Right ventricle myocardium superior (tissue), 1 donor: ENCODE measurements at regions not wholly inside any gene's neighbourhood (a gene's known extent, or its start where the extent isn't known, plus 50 kb on each side); places are given as distances from the start of the nearest gene placed in this dataset.
"Not testable (repeated sequence)": the region's sequence is repeated elsewhere in the genome, so short reads cannot be mapped to it uniquely, and the experiment has no call there.

ENCODE experiments used
- ATAC-seq: fragments of 200-7000 bp; cut with Tn5 transposase; one replicate; pipeline ENCODE4 v1.9.1; 2020; ENCODE audit warnings: mild to moderate bottlenecking; ENCODE audit not compliant: poor library complexity
- DNase-seq: peaks from one replicate; pipeline ENCODE4 v3.0.0-alpha.2; 2020
- intact Hi-C: fragments of 100-400 bp; cut with DNase I; formaldehyde crosslinking; loops from one replicate; pipeline ENCODE4 v1.11.2; 2022
- donor health status: DM: no; HTN: yes; CAD: no; lungs with severe emphysema.

DNA sequence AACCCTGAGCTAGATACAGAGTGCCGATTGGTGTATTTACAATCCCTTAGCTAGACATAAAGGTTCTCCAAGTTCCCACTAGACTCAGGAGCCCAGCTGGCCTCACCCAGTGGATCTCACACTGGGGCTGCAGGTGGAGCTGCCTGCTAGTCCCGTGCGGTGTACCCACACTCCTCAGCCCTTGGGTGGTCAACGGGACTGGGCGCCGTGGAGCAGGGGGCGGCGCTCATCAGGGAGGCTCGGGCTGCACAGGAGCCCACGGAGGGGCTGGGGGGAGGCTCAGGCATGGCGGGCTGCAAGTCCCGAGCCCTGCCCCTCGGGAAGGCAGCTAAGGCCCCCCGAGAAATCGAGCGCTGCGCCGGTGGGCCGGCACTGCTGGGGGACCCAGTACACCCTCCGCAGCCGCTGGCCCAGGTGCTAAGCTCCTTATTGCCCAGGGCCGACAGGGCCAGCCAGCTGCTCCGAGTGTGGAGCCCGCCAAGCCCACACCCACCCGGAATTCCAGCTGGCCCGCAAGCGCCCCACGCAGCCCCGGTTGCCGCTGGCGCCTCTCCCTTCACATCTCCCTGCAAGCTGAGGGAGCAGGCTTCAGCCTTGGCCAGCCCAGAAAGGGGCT is 1717.4 kb downstream of the SLITRK1 start:
- intact Hi-C loops, DNase-seq, ATAC-seq: not testable (repeated sequence)

- intact Hi-C loops, result no loop called here
- ATAC-seq, result no peak
- DNase-seq, result no peak
Measured at GRCh38 chr13:82147526-82147925, 1734.7 kb downstream of the SLITRK1 start.

GRCh38 chr13:82136880-82137279 is 1745.4 kb downstream of the SLITRK1 start:
- ATAC-seq, result no peak
- intact Hi-C loops, result no loop called here
- DNase-seq, result no peak

- ATAC-seq, result no peak
- intact Hi-C loops, result no loop called here
- no peak for DNase-seq
Measured at GRCh38 chr13:82129281-82129680, 1753.0 kb downstream of the SLITRK1 start.

DNA sequence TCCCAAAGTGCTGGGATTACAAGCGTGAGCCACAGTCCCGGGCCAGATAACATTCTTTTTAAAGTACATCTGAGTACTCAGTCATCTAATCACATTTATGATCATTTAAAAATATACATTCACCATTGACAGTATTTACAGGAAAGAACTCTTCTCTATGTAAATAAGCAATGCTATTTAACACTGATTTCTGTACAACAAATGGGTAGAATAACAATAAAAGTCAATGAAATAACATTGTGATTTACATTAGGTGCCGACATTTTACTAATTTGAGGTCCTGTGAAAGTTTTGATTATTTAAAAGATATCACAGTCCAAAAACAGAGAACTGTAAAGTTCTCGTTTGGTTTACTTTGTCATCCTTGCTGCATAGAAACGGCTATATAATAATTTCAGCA is 1763.7 kb downstream of the SLITRK1 start:
- ATAC-seq (no peak), DNase-seq (no peak)
- intact Hi-C loops, result no loop called here

- no peak for ATAC-seq
- intact Hi-C loops, result no loop called here
- no peak for DNase-seq
Measured at GRCh38 chr13:82116422-82116989, 1765.8 kb downstream of the SLITRK1 start.

DNA sequence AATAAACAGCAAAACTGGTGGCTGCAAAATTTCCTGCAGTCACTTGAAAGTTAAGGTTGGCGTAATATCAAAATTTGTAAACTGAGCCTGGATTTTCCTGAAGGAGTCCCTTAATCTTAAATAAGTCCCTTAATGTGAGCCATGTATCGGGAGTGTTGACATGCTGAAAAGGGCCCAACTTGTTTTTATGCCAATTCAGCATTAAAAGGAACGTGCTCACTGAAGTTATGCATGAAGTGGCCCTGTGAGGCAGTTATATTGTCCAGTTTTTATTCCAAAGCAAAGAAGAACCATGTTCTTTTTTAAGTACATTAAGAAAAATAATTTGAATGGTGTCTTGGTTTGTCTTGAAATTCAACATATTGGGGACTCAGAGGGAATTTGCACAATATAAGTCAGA is 1766.9 kb downstream of the SLITRK1 start:
- DNase-seq, result no peak
- intact Hi-C loops, result no loop called here
- no peak for ATAC-seq

DNA sequence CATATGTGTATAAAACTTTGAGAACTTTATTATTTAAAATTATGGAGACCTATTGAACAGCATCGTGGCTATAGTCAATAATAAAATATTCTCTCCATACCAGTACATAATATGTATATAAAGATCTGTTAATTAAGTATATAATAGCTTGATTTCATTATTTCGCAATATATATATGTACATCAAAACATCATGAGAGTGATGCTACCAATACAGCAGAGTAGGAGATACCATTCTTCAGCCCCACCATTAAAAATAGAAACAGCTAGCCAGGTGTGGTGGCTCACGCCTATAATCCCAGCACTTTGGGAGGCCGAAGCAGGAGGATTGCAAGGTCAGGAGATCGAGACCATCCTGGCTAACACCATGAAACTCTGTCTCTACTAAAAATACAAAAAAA is 1755.3 kb upstream of the SPRY2 start:
- DNase-seq (no peak), ATAC-seq (no peak)
- intact Hi-C loops, result no loop called here

DNA sequence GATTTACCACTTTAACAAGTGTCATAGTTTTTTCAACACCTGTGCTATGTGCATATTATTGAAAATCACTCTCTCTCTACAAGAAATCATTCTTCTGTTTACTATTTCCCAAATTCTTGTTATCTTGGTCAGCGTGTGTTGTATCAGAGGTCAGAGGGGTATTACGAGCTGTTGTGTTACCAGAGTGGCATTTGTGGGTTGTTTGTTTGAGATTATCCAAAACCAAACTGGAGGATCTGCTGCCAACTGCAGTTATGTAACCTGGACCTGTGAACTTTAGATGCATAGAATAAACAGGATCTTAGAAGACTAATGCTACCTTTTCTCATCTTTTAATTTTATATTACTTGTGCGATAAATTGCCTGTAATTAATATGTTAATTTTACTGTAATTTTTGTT is 1751.4 kb upstream of the SPRY2 start:
- DNase-seq (no peak), ATAC-seq (no peak)

DNA sequence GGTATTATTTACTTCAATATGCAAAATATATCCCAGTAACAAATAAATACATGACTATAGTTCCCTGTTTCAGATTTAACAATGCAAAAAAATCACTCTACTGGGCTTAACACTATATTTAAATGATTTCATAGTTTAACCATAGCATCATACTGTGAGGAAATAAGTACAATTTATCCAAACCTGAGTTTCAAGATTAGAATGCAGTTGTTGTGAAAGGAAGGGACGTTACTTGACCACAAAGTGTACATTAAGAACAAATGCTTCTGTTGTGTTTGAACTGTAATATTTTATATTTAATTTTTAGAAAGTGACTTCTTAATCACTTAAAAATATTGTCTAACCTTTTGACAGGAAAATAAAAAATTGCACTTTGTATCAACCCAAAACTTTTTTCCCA is 1747.9 kb upstream of the SPRY2 start:
- DNase-seq, result no peak
- no peak for ATAC-seq
- intact Hi-C loops, result no loop called here

More for the DNA sequence above, 1751.4 kb upstream of the SPRY2 start:
- intact Hi-C loops, result no loop called here

DNA sequence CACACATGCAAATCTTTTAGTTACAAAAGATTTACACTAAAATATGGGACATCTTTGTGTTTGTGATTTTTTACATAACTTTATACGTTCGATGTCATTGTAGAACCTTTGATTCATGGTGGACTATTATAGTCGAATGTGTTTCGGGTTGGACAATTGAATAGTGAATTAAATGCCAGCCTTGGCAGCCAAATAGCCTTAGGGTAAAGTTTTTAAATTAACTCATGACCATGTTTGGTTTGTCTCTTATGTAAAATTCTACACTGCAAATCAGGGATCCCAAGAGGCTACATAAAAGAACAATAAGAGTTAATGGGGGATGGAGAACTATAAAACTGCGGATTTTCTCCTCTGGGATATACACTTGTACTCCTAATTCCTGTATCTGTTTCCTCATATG is 1735.6 kb upstream of the SPRY2 start:
- ATAC-seq (no peak), DNase-seq (no peak)
- intact Hi-C loops, result no loop called here

DNA sequence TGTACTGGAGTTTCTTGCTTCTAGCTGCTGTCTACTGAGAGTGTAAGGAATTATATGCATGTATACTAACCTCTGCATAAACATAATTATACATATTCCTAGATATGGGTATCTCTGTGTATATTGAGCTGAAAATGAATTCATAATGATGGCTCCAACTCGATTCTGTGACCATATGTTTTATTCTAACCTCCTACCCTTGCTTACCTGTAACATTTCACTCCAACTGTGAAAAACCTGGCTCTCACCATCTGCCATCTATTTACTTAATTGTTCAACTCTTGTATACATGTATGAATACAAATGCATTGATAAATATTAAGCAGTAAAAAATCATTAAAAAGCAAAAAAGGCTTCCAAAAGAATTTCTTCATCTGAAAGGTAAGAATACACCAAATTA is 1729.5 kb upstream of the SPRY2 start:
- intact Hi-C loops, result no loop called here
- no peak for DNase-seq

GRCh38 chr13:82062772-82063171 is 1721.8 kb upstream of the SPRY2 start:
- ATAC-seq (no peak), DNase-seq (no peak)
- intact Hi-C loops, result no loop called here

More for the DNA sequence above, 1729.5 kb upstream of the SPRY2 start:
- no peak for ATAC-seq

DNA sequence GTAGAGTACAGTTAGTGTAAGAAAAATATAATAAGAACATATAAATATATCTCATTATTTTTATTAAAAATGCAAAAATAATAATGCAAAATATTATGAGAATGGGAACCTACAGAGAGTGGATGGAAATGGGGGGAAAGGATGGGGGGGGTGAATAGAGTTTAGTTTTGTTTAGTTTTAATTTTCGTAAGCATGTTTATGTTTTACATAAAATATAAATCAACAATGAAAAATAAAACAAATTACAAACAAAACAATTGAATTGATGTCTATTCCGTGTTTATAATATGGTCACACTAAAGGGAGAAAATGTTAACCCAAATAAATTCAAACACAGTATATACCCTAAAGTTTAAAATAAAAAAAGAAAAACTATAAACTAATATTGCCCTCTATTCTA is 1717.4 kb upstream of the SPRY2 start:
- intact Hi-C loops, result no loop called here
- ATAC-seq, result no peak

GRCh38 chr13:82045316-82045715 is 1704.4 kb upstream of the SPRY2 start:
- intact Hi-C loops, DNase-seq, ATAC-seq: not testable (repeated sequence)

More for the DNA sequence above, 1717.4 kb upstream of the SPRY2 start:
- DNase-seq, result no peak

DNA sequence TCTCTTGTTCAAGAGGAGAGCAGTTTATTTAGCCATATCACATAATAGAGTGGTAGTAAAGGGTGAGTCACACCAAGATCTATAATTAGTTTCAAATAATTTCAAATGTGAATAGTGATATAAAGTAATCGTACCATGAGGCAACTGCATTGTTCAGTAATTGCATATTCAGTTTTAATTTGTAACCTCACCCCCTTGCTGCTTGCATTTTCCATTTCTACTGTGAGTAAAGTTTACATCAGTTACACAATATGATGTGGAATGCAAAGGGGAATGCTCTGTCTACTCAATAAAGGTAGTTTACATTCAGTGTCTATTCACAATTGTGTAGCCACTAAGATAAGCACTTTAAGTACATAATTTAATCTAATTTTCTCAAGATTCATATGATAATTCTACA is 1695.7 kb upstream of the SPRY2 start:
- intact Hi-C loops, result no loop called here
- ATAC-seq (no peak), DNase-seq (no peak)

- intact Hi-C loops, result no loop called here
- ATAC-seq, result no peak
- no peak for DNase-seq
Measured at GRCh38 chr13:82011355-82011754, 1670.4 kb upstream of the SPRY2 start.

GRCh38 chr13:82010780-82011179 is 1669.9 kb upstream of the SPRY2 start:
- intact Hi-C loops, result no loop called here
- no peak for ATAC-seq
- DNase-seq, result no peak

DNA sequence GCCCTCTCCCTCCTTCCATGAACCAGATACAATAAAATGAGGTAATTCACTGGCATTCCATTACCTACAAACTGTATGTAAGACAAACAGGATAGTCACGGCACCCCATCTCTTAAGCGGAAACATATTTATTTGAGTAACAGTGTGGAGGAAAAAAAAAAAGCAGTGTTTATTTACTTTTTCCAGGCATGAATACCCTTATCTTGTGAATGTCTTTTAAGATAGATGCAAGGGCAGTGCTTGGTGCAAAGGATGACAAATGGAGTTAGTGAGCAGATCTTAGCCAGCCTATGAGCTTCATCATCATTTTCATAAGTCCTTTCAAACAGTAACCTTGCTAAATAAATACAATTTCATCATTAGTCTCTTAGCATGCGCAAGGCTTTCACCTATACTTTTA is 1661.8 kb upstream of the SPRY2 start:
- intact Hi-C loops, result no loop called here
- DNase-seq, result no peak
- no peak for ATAC-seq

DNA sequence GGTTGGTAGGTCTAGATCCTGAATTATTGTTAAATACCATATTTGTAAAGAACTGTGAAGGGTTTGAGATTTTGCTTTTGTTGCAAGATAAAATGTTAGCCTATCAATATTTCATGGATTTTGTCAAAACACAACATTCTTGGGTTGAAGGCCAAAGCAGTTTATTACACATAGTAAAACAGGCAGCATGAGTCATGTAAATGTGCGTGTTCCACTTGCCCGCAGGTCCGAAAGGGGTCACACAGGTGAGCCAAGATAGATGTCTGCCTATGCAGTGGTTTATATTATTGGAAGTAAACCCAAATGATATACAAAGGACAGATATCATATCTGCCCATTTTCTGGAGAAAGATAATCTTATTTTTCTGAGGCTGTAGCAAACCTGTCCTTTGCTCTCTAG is 1654.4 kb upstream of the SPRY2 start:
- intact Hi-C loops, result no loop called here
- ATAC-seq (no peak), DNase-seq (no peak)

- DNase-seq (no peak), ATAC-seq (no peak)
- intact Hi-C loops, result no loop called here
Measured at GRCh38 chr13:81990652-81991051, 1649.7 kb upstream of the SPRY2 start.
